ENCODE measurements at regions not wholly inside any gene's neighbourhood (a gene's known extent, or its start where the extent isn't known, plus 50 kb on each side); places are given as distances from the start of the nearest gene placed in this dataset.

DNA sequence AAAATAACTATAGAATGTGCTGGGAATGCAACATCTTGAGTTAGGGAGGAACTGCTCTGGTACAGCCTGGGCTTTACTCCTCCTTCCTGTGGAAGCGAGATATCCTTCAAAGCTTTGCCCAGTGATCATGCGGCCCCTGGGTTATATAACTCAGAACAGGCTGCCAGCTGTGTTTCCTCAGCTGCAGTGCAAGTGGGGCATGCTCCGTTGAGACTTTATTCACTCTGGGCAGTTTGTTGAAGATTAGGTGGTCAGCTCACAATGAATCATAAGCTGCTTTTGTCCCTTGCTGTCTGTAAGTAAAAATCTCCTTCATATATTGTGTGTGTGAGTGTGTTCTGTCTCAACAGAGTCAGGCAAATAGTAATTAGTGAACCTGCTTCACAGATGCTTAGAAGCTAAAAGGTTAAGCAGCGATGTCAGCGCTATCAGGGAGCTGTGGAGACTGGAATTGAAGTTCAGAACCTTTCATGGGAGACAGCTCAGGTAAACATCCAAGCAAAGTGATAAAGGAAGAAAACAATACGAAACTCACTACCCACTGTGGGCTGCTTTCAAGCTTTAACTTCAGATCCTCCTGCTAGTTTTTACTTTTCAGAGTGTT lies 688.4 kb downstream of the HTR1B start:
- Histone ChIP-seq H3K27ac (ENCODE audit: low read depth in 1 of 2, low read length in 2 of 2) (no peak overlapping the region), H3K36me3 (ENCODE audit: insufficient read depth, low read length) (no peaks in the 10 kb centered on the region), H3K4me3 (ENCODE audit: low read length) (no peak overlapping the region), H3K9me3 (ENCODE audit: control insufficient read depth in 1 of 2, insufficient read depth in 1 of 2, low read length in 2 of 2) (no peaks in the 10 kb centered on the region), H3K4me1 (ENCODE audit: insufficient read depth, low read length) (no peaks in the 10 kb centered on the region), H3K27me3 (ENCODE audit: control insufficient read depth in 1 of 2, insufficient read depth in 2 of 2, low read length in 2 of 2) (no peaks in the 10 kb centered on the region)
- intact Hi-C loops (cut with DNase I, micrococcal nuclease) = no loop called here
- ChIA-PET POLR2A (no interaction called here), CTCF (interaction anchor here (1.4 kb wide), 1 partner anchor 8 kb away, joined by 3 read pairs; no protein-coding TSS in a partner anchor)
- no peak for TF ChIP-seq CTCF (IDR thresholded peaks at IDR 0.05)
- Mint-ChIP-seq H3K27ac (no peak overlapping the region), H3K4me3 (no peak overlapping the region), H3K36me3 (ENCODE audit: low read depth) (no peaks in the 10 kb centered on the region), H3K27me3 (no peaks in the 10 kb centered on the region), H3K9me3 (peaks cover 2% of the 10 kb centered on the region), H3K4me1 (ENCODE audit: low read depth) (no peaks in the 10 kb centered on the region)
- DNase-seq = no peak
- ATAC-seq (ENCODE audit: poor library complexity) = no peak

GRCh38 chr6:76772951-76773350 lies 690.3 kb downstream of the HTR1B start:
- intact Hi-C loops (cut with DNase I, micrococcal nuclease) = no loop called here
- H3K4me3 Mint-ChIP-seq = no peak overlapping the region
- H3K36me3 Mint-ChIP-seq (ENCODE audit: low read depth) = no peaks in the 10 kb centered on the region
- Histone ChIP-seq H3K9me3 (ENCODE audit: control insufficient read depth in 1 of 2, insufficient read depth in 1 of 2, low read length in 2 of 2) (no peaks in the 10 kb centered on the region), H3K4me1 (ENCODE audit: insufficient read depth, low read length) (no peaks in the 10 kb centered on the region), H3K36me3 (ENCODE audit: insufficient read depth, low read length) (no peaks in the 10 kb centered on the region), H3K4me3 (ENCODE audit: low read length) (no peak overlapping the region), H3K27ac (ENCODE audit: low read depth in 1 of 2, low read length in 2 of 2) (no peak overlapping the region), H3K27me3 (ENCODE audit: control insufficient read depth in 1 of 2, insufficient read depth in 2 of 2, low read length in 2 of 2) (no peaks in the 10 kb centered on the region)
- ChIA-PET POLR2A (no interaction called here), CTCF (no interaction called here)
- DNase-seq (no peak), ATAC-seq (ENCODE audit: poor library complexity) (no peak)
- peaks cover 2% of the 10 kb centered on the region for H3K9me3 Mint-ChIP-seq
- no peak for TF ChIP-seq CTCF (IDR thresholded peaks at IDR 0.05)
- H3K27me3 Mint-ChIP-seq = no peaks in the 10 kb centered on the region
- H3K4me1 Mint-ChIP-seq (ENCODE audit: low read depth) = no peaks in the 10 kb centered on the region
- H3K27ac Mint-ChIP-seq = no peak overlapping the region

DNA sequence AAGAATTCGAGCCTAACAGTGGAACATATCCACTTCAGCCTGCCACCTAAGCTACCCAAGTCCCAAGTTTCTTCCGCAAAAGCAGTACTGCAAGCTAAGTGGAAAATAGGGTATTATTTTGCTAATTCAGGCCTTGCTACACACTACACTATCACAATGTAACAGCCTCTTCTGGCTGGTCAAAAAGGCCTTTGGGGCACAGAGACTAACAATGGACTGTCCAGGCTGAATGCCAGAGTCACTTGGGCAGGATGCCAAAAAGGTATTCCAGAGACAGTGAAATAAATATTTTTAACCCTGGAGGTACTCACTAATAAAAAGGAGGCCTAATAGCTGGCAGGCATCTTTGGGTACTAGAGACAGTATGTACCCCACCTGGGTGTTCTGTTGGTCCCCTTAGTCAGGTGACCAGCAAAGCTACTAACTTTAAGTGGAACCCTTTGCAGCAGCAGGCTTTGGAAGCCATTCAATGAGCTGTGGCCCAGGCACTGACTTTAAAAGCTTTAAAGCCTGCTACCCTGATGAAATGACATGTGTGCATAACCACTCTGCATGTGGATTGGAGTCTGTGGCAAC lies 692.1 kb downstream of the HTR1B start:
- no peak for TF ChIP-seq CTCF (IDR thresholded peaks at IDR 0.05)
- H3K4me1 Mint-ChIP-seq (ENCODE audit: low read depth) = no peaks in the 10 kb centered on the region
- ATAC-seq (ENCODE audit: poor library complexity) (no peak), DNase-seq (no peak)
- Histone ChIP-seq H3K9me3 (ENCODE audit: control insufficient read depth in 1 of 2, insufficient read depth in 1 of 2, low read length in 2 of 2) (no peaks in the 10 kb centered on the region), H3K4me1 (ENCODE audit: insufficient read depth, low read length) (no peaks in the 10 kb centered on the region), H3K27me3 (ENCODE audit: control insufficient read depth in 1 of 2, insufficient read depth in 2 of 2, low read length in 2 of 2) (no peaks in the 10 kb centered on the region), H3K36me3 (ENCODE audit: insufficient read depth, low read length) (no peaks in the 10 kb centered on the region), H3K4me3 (ENCODE audit: low read length) (no peak overlapping the region), H3K27ac (ENCODE audit: low read depth in 1 of 2, low read length in 2 of 2) (no peak overlapping the region)
- H3K27me3 Mint-ChIP-seq = no peaks in the 10 kb centered on the region
- POLR2A ChIA-PET = no interaction called here
- CTCF ChIA-PET = no interaction called here
- H3K4me3 Mint-ChIP-seq = no peak overlapping the region
- H3K27ac Mint-ChIP-seq = no peak overlapping the region
- intact Hi-C loops (cut with DNase I, micrococcal nuclease) = no loop called here
- H3K36me3 Mint-ChIP-seq (ENCODE audit: low read depth) = no peaks in the 10 kb centered on the region
- peaks cover 2% of the 10 kb centered on the region for H3K9me3 Mint-ChIP-seq

Data from CD4-positive, alpha-beta T cell (primary cell).